HG02642 (cell line): ENCODE measurements at regions not wholly inside any gene's neighbourhood (a gene's known extent, or its start where the extent isn't known, plus 50 kb on each side); places are given as distances from the start of the nearest gene placed in this dataset.
"Not testable (repeated sequence)": the region's sequence is repeated elsewhere in the genome, so short reads cannot be mapped to it uniquely, and the experiment has no call there.

Source experiments
- ATAC-seq: cut with Tn5 transposase; IDR thresholded peaks from one replicate; pipeline ENCODE4 v1.9.1; 2021; ENCODE audit warnings: mild to moderate bottlenecking; ENCODE audit not compliant: unreplicated experiment, poor library complexity

DNA sequence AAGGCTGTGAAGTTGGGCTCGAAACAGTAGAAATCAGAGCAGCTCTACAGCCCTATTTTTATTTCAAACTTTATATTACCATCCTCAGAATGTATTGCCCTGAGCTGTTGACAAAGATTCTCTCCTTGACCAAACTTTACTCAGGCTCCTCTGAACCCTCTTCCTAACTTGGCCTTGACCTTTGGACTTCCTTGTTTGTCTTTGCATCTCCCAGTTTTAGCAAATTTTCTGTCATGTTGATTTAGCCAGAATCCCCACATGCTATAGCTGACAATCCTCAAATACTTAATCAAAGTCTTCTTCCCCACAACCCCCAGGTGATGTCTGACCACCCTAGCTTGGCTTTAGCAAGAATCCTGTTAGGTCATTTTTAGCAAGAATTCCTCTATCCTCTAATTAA, 87.4 kb upstream of the GRIN2A start:
- ATAC-seq = no peak

GRCh38 chr16:10272250-10272854, 90.1 kb upstream of the GRIN2A start:
- ATAC-seq = not testable (repeated sequence)

GRCh38 chr16:10275214-10275996, 93.2 kb upstream of the GRIN2A start:
- peak; percentile 91 for ATAC-seq

DNA sequence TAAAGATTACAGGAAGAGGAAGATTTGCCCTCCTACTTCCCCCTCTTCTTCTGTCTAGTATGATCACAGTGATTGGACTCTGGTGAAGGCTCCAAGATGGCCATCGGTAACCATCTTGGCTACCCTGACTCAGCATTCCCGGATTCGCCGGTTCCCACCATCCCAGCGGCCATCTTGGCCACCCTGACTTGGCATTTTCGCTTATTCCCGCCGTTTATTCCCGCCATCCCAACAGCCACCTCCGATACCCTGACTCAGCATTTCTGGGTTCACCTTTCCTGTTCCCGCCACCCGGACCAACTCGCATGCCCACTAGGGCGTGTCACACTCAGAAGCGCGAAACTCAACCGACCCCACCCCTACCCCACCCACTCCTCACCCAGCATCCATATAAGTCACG, 95.4 kb upstream of the GRIN2A start:
- ATAC-seq = no peak

DNA sequence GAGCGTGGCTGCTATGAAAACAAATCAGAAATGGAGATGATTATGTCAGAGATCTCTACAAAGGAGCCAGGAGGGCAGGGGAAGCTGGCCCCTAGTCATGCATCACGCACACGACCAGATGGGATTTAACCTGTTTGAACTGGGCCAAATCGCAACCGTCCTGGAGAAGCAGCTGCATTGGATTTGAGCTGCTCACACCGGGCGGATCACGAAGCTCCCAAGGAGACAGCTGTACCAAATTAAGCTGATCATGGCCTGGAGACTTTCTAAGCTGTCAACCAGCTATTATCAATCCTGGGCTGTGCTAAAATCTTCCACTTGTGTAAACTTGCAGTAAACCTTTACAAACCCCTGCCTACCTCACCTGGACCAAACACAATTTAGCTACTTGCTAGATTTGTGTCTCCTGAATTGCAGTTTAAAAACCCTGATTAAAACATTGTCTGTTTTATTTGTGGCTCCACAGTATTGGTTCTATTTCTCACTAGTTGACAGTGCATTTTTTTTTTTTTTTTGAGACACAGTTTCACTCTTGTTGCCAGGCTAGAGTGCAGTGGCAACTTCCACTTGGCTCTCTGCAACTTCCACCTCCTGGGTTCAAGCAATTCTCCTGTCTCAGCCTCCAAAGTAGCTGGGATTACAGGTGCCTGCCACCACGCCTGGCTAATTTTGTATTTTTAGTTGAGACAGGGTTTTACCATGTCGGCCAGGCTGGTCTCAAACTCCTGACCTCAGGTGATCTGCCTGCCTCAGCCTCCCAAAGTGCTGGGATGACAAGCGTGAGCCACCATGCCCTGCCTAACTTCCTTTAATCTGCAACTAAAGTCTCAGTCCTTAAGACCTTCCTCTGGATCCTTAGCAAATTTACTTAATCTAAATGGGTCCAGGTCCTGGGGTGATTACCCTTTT, 98.3 kb upstream of the GRIN2A start:
- no peak for ATAC-seq

GRCh38 chr16:10282367-10282766, 100.1 kb upstream of the GRIN2A start:
- ATAC-seq = no peak

DNA sequence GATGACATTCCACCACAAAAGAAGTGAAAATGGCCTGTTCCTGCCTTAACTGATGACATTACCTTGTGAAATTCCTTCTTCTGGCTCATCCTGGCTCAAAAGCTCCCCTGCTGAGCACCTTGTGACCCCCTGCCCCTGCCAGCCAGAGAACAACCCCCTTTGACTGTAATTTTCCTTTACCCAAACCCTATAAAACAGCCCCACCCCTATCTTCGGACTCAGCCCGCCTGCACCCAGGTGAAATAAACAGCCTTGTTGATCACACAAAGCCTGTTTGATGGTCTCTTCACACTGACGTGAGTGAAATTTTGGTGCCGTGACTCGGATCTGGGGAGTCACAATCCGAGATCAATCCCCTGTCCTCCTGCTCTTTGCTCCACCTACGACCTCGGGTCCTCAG, 101.0 kb upstream of the GRIN2A start:
- ATAC-seq = not testable (repeated sequence)

DNA sequence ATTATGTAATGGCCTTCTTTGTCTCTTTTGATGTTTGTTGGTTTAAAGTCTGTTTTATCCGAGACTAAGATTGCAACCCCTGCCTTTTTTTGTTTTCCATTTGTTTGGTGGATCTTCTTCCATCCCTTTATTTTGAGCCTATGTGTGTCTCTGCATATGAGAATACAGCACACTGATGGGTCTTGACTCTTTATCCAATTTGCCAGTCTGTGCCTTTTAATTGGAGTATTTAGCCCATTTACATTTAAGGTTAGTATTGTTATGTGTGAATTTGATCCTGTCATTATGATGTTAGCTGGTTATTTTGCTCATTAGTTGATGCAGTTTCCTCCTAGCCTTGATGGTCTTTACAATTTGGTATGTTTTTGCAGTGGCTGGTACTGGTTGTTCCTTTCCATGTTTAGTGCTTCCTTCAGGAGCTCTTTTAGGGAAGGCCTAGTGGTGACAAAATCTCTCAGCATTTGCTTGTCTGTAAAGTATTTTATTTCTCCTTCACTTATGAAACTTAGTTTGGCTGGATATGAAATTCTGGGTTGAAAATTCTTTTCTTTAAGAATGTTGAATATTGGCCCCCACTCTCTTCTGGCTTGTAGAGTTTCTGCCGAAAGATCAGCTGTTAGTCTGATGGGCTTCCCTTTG, 95.3 kb upstream of the ATF7IP2 start:
- not testable (repeated sequence) for ATAC-seq

DNA sequence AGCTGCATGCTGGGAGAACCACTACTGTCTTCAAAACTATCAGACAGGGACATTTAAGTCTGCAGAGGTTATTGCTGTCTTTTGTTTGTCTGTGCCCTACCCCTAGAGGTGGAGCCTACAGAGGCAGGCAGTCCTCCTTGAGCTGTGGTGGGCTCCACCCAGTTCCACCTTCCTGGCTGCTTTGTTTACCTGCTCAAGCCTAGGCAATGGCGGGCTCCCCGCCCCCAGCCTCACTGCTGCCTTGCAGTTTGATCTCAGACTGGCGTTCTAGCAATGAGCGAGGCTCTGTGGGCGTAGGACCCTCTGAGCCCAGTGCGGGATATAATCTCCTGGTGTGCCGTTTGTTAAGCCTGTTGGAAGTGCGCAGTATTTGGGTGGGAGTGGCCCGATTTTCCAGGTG, 93.7 kb upstream of the ATF7IP2 start:
- ATAC-seq = not testable (repeated sequence)

GRCh38 chr16:10292976-10293375, 92.9 kb upstream of the ATF7IP2 start:
- ATAC-seq = not testable (repeated sequence)

DNA sequence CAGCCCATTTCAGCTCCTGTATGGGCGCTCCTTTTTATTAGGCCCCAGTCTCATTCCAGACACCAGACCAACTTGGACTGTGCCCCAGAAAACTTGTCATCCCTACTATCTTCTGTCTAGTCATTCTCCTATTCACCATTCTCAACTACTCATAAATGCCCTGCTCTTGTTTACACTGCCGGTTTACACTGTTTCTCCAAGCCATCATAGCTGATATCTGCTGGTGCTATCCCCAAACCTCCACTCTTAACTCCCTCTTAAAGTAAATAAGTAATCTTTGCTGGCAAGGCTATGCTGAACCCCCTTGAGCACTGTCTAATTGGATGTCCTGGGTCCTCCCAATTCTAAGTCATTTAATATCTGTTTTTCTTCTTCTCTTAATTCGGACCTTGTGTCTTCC, 91.7 kb upstream of the ATF7IP2 start:
- ATAC-seq = not testable (repeated sequence)

DNA sequence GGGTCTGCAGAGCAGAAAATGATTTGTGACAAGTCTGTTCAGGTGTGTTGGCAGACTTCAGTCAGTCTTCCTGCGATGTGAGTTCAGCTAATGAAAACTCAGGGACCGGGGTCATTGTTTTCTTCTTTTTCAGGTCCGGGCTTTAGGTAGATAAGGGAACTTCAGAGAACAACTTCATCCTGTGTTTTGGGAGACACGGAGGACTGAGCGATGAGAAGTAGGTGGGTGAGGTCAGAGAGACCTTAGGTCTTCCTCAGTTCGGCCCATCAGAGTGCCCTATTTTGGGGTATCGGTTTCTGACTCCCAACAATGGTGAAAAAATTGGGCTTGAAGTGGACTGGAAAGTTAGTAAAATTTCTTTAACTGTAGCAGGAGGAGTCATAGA, 88.9 kb upstream of the ATF7IP2 start:
- peak; percentile 31 for ATAC-seq

- peak; percentile 96 for ATAC-seq
Observed at GRCh38 chr16:10297341-10298006, 88.4 kb upstream of the ATF7IP2 start.

GRCh38 chr16:10300905-10301304, 85.0 kb upstream of the ATF7IP2 start:
- no peak for ATAC-seq

DNA sequence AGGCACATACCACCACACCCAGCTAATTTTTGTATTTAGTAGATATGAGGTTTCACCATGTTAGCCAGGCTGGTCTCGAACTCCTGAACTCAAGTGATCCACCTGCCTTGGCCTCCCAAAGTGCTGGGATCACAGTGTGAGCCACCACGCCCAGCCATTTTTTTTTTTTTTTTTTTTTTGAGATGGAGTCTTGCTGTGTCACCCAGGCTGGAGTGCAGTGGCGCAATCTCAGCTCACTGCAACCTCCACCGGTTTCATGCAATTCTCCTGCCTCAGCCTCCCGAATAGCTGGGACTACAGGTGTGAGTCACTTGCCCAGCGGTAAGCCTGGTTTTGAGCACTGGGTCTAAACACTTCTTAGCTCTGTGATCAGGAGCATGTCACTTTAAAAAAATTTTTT, 84.3 kb upstream of the ATF7IP2 start:
- not testable (repeated sequence) for ATAC-seq

DNA sequence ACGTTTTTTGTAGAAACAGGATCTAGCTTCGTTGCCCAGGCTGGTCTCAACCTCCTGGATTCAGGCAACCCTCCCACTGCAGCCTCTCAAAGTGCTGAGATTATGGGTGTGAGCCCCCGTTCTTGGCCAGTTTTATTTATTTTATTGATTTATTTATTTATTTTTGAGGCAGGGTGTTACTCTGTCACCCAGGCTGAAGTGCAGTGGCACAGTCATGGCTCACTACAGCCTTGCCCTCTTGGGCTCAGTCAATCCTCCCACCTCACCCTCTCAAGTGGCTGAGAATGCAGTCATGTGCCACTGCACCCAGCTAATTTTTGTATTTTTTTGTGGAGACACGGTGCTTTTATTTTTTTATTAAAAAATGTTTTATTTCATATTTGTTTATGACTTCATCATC, 79.9 kb upstream of the ATF7IP2 start:
- ATAC-seq = no peak

DNA sequence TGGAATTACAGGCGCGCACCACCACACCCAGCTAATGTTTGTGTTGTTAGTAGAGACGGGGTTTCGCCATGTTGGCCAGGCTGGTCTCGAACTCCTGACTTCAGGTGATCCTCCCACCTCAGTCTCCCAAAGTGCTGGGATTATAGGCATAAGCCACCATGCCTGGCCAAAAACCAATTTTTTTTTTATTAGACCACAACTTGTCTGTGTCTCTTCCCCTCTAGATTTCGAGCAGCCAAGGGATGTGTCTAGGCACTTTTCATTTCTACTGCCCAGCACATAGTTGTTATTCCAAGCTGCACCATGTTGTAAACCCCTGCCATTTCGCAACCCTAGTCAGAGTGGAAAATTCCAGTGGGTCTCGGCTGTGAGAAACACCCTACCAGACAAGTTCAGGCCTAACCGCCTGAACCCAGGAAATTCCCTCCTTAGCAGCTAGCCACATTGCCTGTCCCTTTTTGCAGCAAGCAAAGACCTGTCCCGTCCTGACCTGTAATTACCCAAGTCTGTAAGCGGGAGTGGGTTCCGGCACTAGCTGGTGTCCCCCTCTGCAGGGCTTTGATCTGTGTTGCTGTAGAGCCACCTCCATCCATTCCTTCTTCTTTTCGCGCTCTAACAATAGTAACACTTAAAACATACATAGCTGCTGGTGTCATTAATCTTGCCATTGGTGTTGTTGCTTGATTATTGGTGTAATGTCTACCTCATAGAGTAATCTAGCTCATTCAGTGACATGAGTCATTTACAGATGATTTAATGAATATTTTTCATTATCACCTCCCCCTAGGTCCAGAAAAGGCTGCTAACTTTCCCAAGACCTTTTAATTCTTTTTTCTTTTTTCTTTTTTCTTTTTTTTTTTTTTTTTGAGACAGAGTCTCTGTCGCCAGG, 77.3 kb upstream of the ATF7IP2 start:
- no peak for ATAC-seq

GRCh38 chr16:10309271-10309932, 76.5 kb upstream of the ATF7IP2 start:
- no peak for ATAC-seq

DNA sequence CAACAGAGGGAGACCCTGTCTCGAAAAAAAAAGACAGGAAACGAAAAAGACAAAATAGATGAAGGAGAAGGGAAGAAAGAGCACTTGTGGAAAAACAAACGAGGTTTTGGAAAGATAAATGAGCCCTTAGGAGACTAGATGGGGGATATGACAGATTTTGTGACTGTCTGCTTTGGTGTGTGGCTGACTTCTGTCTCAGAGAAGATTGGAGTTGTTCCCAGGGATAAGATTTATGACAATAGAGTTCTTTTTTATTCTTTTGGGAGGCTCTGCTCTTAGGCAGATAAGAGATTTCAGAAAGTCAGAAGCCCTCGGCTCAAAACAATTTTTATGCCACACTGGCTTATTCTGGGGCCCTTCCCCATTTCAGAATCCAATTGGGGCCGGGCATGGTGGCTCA, 73.9 kb upstream of the ATF7IP2 start:
- no peak for ATAC-seq
